NCI-H146 treated with DMSO at 0.1 percent for 48 hours (cell line): ENCODE measurements at regions not wholly inside any gene's neighbourhood (a gene's known extent, or its start where the extent isn't known, plus 50 kb on each side); places are given as distances from the start of the nearest gene placed in this dataset.

Experiments used
- DNase-seq: peaks from one replicate; lab custom pipeline; 2025; ENCODE audit not compliant: unreplicated experiment; lab: John Stamatoyannopoulos, UW

- DNase-seq: no peak
These were observed 203.8 kb upstream of the SYT4 start for GRCh38 chr18:43481069-43481468.

- no peak for DNase-seq
These were observed 204.8 kb upstream of the SYT4 start for GRCh38 chr18:43482136-43482535.

DNA sequence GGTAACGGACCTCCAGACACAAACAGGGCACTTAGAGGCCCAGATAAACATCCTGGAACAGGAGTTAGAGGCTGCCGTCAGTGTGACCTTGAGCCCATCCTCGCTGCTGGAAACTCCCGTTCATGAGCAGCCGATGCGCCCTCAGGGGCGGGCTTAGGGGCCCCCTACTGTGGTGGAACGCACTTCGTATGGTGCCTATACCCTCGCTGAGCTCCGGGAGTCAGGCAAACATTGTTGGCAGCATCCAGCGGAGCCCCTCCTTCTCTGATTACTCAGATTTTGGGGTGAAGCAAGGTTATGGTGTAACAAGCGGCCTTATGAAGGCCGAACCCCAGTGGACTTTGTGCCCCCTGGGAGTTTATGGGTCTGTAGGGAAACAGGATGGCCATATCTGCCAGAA is 205.3 kb upstream of the SYT4 start:
- DNase-seq: no peak

- DNase-seq: no peak
These were observed 207.4 kb upstream of the SYT4 start for GRCh38 chr18:43484710-43485109.

DNA sequence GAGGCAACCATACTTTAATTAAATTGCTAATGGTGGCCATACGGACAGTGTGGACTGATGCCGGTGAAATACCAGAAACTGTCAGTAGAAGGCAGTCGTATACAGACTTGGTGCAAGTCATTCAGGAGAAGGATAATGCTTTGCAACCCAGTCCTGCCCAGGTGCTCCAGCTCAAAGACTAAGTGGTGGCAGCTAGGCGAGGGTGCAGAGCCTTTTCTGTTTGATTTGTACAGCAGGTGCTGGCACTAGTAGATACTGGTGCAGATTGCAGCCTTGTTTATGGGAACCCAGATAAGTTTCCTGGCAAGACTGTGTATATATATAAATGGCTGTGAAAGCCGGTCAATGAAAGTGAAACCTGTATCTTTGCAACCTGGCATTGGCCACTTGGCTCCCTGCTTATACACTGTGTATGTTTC is 208.3 kb upstream of the SYT4 start:
- DNase-seq: no peak

DNA sequence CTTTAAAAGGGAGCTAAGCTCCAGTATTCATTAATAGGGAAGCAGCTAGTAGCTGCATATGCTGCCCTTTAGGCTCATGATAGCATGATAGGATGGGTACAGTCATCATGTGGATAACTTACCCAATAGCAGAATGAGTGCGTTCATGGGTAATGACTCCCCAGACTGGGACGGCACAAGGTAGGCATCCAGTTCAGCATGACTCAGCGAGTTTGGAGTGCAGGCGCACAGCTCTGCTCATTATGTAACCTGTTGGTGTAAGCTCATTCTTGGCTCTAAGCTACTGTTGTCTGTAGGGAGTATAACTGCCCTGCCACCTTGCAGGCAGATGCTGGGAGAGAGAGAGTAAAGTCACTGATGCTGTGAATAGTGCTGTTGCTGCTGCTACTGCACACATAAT is 209.2 kb upstream of the SYT4 start:
- no peak for DNase-seq

GRCh38 chr18:43501099-43501498 is 223.8 kb upstream of the SYT4 start:
- no peak for DNase-seq

GRCh38 chr18:43506935-43507334 is 229.6 kb upstream of the SYT4 start:
- no peak for DNase-seq

- DNase-seq: no peak
These were observed 230.7 kb upstream of the SYT4 start for GRCh38 chr18:43507842-43508481.

GRCh38 chr18:43514747-43515146 is 237.5 kb upstream of the SYT4 start:
- no peak for DNase-seq

DNA sequence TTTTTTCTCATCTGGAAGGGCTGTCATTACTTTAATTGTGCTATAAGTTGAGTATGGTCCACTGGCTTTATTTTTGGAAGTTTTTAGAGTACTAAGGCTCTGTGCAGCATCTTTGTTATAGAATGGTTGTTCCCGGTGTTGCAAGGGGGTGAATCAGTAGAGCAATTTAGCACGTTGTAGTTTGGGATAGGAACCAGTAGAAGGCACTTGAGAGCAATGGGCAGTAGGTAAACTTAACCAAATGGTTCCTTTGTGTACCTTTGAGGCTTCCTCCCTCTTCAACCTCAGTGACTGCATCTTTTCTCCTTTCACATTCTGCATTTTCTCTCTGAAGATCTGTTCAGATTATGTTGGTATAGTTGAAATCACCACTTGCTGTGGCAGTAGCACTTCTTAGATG is 238.2 kb upstream of the SYT4 start:
- no peak for DNase-seq

GRCh38 chr18:43524260-43524659 is 247.0 kb upstream of the SYT4 start:
- no peak for DNase-seq

- DNase-seq: no peak
These were observed 247.9 kb upstream of the SYT4 start for GRCh38 chr18:43525169-43525568.

DNA sequence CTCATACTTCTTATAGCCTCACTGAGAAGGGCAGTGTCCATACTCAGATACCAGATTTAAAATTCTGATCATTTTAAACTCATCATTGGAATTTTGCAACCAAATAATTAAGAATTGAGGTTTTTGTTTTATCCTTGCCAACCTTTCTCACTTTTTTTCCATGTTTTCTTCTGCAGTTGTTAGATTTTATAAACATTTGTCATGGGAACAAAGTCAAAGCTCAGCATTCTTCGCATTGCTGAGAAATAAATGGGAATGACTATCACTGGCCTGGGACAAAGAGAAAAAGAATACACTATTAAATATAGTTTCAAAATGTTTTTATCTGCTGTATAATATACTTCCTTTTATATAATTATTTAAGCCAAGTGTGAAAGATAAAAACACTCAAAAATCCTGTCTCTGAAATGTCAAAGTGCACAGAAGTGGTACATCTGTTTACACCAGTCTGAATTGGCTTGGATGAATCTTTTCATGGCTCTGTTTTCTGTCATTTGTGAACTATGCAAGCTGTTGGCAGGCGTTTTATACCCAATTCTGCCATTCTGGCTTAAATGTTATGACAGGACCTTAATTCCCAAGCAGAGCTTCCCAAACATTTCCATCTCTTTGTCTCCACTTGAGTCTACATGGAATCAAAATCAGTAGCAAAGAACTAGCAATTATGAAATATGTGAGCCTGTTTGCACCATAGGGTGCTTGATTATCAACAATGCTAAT is 249.3 kb upstream of the SYT4 start:
- DNase-seq: peak; percentile 77

GRCh38 chr18:43531438-43531837 is 254.1 kb upstream of the SYT4 start:
- DNase-seq: no peak

DNA sequence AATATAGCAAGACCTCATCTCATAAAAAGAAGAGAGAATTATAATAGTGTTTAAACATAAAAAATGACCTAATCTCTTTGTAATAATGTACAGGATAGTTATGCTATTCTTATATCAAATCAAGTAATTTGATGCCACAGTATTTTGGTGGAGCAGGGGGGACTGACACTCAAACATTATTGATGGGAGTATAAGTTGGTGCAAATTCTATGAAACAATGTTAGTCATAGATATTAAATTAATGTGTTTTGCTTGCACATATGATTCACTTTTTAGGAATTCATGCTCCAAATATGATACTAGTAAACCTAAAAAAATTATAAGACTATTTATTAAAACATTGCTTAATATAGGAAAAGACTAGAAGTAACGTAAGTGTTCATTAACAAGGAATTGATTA is 256.1 kb upstream of the SYT4 start:
- DNase-seq: no peak

DNA sequence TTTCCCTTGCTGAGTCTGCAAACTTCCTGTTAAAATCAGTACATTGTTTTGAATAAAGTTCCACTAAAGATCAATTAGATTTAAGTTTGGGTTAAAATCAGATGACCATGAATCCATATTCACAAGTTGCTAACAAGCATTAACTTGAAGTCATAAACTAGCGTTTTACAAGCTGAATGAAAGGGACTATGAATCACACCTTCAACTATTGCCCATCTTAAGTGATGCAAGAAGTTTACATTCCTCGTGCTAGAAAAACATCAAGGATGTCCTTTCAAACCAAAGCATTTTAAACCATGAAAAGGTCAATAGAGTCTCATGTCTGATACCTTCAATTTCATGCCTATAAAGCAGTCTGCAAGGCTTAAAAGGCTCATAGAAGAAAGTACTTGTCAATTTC is 257.2 kb upstream of the SYT4 start:
- DNase-seq: no peak

- DNase-seq: no peak
These were observed 262.6 kb upstream of the SYT4 start for GRCh38 chr18:43539862-43540261.

DNA sequence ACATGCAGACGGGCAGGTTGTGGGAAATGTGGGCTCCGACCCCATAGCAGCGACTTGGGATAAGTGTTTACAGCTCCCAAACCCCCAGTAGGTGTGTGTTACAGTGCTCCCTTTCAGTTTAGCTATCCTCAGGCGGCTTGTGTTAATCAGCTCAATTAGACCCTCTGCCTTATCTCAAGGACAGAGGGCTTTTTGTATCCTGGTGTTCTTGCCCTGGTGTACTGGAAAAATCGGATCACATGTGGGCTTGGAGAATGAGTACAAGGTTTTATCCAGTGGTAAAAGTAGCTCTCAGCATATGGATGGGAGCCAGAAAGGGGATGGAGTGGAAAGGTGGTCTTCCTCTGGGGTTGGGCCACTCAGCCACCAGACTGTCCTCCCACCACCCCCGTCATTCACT is 264.7 kb upstream of the SYT4 start:
- DNase-seq: no peak

DNA sequence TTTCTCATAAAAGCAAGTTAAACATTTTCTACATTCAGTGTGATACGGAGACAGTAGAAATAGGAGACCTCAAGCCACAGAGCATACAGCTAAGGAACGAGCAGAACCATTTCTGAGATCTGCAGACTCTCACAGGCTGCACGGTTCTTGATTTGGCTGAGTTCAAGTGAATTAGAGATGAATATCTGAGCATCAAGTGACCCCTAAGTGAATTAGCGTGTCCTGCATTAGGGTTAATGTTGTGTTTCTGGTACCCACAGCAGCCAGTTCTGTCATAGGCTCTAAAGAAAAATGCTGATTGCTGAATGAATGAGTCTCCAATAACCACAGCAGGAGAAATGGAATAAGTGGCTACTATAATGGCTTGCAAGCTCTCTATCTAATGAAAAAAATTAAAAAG is 265.9 kb upstream of the SYT4 start:
- DNase-seq: no peak

GRCh38 chr18:43547456-43547855 is 270.2 kb upstream of the SYT4 start:
- no peak for DNase-seq

GRCh38 chr18:43559507-43559906 is 282.2 kb upstream of the SYT4 start:
- DNase-seq: peak; percentile 32

DNA sequence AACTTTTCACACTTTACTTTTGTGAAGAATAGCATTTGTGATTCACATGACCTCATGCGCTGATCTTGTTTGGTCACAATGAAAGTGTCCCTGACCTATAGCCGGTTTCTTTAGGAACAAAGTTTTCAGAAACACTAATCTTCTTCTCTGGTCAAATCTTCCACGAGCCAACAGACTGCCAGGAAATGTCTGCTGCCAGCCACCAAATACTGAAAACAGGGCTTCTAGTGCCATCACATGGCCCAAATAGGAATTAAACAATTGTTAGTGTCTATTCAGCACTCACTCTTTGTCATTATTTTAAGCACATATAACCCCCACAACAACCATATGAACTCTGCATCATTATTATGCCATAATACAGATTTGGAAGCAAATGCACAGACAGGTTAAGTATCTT is 286.5 kb upstream of the SYT4 start:
- DNase-seq: peak; percentile 84
